ENCODE measurements at regions not wholly inside any gene's neighbourhood (a gene's known extent, or its start where the extent isn't known, plus 50 kb on each side); places are given as distances from the start of the nearest gene placed in this dataset.

DNA sequence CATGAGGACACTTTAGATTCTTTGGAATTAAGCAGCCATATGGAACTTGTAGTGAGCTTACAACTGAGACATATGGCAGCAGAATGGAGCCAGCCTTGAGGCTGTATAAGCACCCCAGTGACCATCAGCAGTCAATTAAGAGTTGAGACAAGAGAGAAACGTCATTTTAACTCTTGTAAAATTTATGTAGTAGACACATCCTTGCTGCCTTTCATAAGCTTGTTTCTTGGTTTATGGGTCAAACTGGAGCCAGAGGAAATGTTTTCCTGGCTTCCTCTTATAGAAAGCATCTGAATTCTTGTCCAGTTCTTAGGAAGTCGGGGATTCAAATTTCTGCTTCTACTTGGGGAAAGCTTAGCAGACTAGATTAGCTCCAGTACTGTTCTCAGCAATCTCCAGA is 745.1 kb upstream of the MARCKS start:
- no peak for DNase-seq

DNA sequence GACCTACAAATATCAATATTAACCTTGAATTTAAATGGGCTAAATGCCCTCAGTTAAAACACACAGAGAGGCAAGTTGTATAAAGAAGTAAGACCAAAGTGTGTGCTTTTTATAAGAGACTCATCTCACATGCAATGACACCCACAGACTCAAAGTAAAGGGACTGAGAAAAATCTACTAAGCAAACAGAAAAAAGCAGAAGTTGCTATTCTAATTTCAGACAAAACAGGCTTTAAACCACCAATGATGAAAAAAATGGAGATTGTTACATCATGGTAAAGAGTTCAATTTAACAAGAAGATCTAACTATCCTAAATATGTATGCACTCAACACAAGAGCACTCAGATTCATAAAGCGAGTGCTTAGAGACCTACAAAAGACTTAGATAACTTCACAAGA is 741.9 kb upstream of the MARCKS start:
- no peak for DNase-seq

GRCh38 chr6:113120224-113120581 is 736.9 kb upstream of the MARCKS start:
- DNase-seq = peak; percentile 28

GRCh38 chr6:113120582-113121285 is 736.4 kb upstream of the MARCKS start:
- DNase-seq = peak; percentile 18

DNA sequence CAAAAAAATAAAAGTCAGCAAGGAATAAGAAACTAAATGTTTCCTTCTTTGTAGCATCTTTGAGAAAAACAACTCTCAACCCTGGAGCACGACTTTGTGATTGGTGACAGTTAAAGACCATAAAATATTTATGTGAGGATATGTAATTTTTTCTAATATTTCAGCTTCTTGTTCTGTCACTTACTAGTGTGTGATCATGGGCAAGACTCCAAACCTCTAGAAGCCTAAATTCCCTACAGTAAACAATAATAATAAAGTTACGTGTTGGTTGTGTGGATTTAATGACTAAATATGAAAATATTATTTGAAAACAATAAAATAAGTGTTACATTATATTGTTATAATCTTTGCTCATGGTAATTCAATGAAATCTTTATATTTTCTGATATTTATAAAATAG is 735.6 kb upstream of the MARCKS start:
- DNase-seq = no peak

DNA sequence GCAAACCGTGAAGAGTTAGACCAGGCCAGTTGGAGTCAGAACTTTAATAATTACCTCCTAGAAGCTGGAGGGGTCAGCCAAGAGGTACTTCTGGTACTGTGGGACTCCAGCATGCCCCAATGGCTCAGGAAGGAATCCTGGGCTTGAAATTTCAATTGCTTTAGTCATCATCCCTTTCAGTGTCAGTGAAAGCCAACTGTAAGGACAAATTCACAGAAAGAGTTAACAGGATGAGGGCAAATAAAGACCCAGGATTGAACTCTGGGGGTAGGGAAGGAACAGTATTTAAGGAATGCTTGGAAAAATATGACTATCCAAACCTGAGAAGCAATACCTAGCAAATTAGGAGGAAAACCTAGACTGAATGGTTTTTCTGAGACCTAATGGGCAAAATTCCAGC is 735.1 kb upstream of the MARCKS start:
- DNase-seq = peak; percentile 43

GRCh38 chr6:113125626-113126025 is 731.5 kb upstream of the MARCKS start:
- DNase-seq = no peak

DNA sequence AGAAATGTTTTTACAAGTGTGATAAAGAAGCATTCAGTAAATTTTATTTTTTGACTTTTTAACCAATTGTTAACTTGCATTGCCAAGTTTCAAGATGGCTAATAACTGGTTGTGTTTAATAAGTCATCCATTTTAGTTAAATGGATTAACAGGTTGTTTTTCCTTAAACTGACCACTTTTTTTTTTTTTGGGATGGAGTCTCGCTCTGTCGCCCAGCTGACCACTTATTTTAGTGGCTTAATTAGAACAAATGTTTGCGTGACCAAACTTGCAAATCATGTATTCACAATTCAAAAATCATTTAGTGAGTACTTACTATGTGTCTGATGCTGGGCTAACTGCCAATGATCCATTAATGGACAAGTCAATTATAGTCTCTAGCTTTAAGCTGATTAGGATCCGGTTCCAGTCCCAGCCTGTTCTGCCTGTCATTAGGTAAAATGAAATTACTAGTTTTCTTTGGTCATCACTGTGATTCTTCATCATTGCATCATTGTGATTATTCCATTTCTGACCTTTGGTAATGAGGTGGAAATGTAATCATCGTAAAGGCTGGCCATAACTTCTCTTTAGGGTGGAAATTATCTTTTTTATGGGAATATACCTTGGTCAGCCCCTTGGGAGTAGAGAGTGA is 729.2 kb upstream of the MARCKS start:
- DNase-seq = no peak

GRCh38 chr6:113128661-113129060 is 728.5 kb upstream of the MARCKS start:
- DNase-seq = no peak

DNA sequence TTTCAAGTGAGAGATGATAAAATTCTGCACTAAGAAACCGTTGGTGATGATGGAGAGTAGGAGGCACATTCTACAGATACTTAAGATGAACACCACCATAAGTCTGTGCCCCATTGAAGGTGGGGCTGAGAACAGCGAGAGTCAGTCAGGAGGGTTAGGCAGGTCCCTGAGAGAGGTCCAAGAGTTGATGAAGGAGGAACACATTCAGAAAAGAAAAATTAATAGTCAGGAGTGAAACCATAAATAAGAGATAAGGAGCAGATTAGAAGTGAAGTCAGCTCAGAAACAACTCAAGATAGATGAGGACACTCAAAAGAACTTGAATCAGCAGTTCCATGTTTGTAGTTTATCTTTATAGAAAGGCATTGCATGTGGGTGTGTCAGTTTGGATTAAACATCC is 727.2 kb upstream of the MARCKS start:
- DNase-seq = no peak

GRCh38 chr6:113137426-113137825 is 719.7 kb upstream of the MARCKS start:
- DNase-seq = no peak

DNA sequence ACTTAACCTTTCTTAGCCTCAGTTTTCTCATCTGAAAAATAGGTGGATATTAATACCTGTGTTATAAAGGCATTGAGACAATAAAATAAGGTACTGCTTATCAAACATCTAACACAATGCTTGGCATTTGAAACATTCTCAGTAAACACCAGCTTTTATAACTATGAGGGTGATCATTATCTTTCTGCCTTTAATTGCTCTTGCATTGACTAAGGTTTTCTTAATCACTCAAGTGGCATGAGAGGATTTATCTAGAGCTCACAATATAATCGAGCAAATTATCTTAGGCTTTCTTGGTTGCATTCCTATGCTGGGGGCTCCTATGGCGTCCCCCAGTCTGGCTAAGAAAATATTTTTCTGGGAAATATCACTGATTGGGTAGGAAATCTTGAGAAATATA is 716.4 kb upstream of the MARCKS start:
- DNase-seq = no peak

- no peak for DNase-seq
These were observed 715.2 kb upstream of the MARCKS start for GRCh38 chr6:113141901-113142300.

- no peak for DNase-seq
These were observed 714.4 kb upstream of the MARCKS start for GRCh38 chr6:113142671-113143174.

GRCh38 chr6:113143206-113143605 is 713.9 kb upstream of the MARCKS start:
- no peak for DNase-seq

- DNase-seq = no peak
These were observed 713.0 kb upstream of the MARCKS start for GRCh38 chr6:113144117-113144516.

DNA sequence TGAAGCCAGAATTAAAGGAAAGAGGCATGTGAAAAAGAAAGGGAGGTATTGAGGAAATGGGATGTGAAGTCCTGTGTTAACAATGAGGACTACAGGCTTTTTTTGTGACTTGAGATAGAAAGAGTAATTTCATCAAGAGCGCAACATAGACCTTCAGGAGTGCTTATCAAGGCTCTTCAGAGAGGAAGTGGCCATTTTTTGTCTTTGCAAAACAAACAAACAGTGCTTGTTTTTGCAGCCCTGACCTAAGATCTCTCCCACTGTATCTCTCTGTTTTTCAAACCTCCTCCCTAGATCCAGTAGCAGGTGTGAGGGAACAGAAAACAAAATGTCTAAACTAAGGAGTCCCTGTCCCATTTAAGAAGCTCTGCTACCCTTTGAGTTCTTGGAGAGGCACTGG is 710.3 kb upstream of the MARCKS start:
- no peak for DNase-seq

DNA sequence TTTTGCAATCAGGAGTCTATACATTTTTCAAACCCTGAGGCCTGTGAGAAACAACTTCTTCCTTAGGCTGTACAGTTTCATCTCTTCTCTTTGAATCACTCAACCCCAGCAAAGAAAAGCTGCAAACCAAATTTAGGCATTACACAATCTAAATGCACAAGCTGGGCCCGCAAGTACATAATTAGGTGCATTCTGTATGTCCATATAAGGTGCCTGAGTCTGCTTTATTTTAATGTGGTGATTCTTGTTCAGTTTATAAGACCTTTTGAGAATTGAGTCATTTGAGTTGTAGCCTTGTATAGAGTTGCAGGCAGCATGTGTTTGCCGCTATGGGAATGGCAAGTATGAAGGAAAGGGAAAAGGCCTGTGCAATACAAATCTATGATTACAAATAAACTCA is 709.6 kb upstream of the MARCKS start:
- no peak for DNase-seq

DNA sequence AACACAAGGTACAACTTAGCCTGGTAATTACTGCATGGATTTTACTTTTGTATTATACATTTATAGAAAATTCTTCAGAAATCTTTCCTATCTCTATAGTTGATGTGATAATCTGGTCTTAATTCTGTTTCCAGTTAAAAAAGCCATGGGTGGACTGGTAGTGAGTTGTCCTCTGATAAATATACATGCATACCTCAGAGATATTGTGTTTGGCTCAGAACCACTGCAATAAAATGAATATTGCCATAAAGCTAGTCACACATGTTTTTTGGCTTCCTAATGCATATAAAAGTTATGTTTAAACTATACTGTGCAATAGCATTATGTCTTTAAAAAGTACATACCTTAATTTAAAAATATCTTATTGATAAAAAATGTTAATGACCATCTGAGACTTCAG is 708.6 kb upstream of the MARCKS start:
- no peak for DNase-seq

GRCh38 chr6:113149511-113149910 is 707.6 kb upstream of the MARCKS start:
- no peak for DNase-seq

DNA sequence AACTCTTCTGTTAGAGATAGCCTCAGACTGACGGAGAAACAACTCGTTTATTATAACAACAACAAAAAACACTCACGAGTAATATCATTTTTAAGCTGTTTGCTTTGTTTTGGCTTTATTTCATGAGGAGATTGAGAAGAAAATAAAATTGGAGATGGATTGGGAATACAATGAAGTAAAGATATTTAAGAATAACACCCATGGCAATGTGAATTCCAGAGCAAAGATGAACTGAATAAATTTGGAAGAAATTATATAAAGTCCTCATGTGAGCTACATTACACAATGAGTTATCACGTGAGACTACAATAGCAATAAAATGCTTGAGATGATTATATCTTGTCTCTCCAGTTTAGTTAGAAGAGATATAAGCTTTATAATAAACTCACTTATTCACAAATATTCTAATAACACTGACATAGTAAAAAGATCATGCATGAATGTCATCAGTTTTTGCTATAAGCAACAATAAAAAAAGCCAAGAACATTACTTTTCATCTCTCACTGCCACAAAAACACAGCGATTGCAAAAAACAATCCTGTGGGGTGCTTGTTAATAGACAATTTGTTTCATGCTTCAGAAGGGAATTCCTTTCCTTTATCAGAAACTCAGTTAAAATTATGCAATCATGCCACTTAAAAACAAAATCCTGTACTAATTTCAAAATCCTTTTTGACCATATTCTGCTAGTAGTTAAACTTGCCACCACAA is 696.7 kb upstream of the MARCKS start:
- no peak for DNase-seq

GRCh38 chr6:113161018-113161315 is 696.2 kb upstream of the MARCKS start:
- DNase-seq = no peak

DNA sequence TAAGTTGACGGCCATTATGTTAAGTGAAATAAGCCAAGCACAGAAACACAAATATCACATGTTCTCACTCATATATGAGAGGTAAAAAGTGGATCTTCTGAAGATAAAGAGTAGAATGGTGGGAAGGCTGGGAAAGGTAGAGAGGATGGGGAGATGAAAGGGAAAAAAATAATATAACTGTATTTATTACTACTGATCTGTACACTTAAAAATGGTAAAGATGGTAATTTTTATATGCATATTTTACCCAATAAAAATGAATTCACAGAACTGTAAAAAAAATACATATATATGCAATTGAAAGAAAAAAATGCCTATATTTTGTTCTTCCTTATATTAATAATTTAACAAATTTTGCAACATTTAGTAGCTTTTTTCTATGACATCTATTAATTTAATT is 694.4 kb upstream of the MARCKS start:
- DNase-seq = no peak

- no peak for DNase-seq
These were observed 689.1 kb upstream of the MARCKS start for GRCh38 chr6:113168057-113168456.
